Stimulated activated naive CD8-positive, alpha-beta T cell treated with anti-CD3 and anti-CD28 coated beads, Interleukin-15, Interleukin-2, amounts not matched to agents 100 U/mL and 50 U/mL, for 24 hours (primary cell): ENCODE measurements at regions not wholly inside any gene's neighbourhood (a gene's known extent, or its start where the extent isn't known, plus 50 kb on each side); places are given as distances from the start of the nearest gene placed in this dataset.

Source experiments
- ATAC-seq: fragments of 150-1000 bp; cut with Tn5 transposase; one replicate; pipeline ENCODE4 v1.10.0; 2021
- DNase-seq: peaks from one replicate; pipeline ENCODE4 v3.0.0; 2021

GRCh38 chr15:37260255-37260654, 159.9 kb upstream of the MEIS2 start:
- no peak for DNase-seq
- ATAC-seq = no peak

- ATAC-seq = no peak
- no peak for DNase-seq
Observed at GRCh38 chr15:37261685-37262084, 161.3 kb upstream of the MEIS2 start.

GRCh38 chr15:37262922-37263608, 162.7 kb upstream of the MEIS2 start:
- ATAC-seq (no peak), DNase-seq (no peak)

- ATAC-seq = no peak
- no peak for DNase-seq
Observed at GRCh38 chr15:37289109-37289765, 188.9 kb upstream of the MEIS2 start.

GRCh38 chr15:37291920-37292319, 191.6 kb upstream of the MEIS2 start:
- DNase-seq (no peak), ATAC-seq (no peak)

- ATAC-seq (no peak), DNase-seq (no peak)
Observed at GRCh38 chr15:37298271-37298670, 197.9 kb upstream of the MEIS2 start.

- no peak for ATAC-seq
- no peak for DNase-seq
Observed at GRCh38 chr15:37339437-37339836, 239.1 kb upstream of the MEIS2 start.

GRCh38 chr15:37339856-37340255, 239.5 kb upstream of the MEIS2 start:
- ATAC-seq = no peak
- no peak for DNase-seq

- DNase-seq (no peak), ATAC-seq (no peak)
Observed at GRCh38 chr15:37340438-37340837, 240.1 kb upstream of the MEIS2 start.

GRCh38 chr15:37359101-37359892, 258.9 kb upstream of the MEIS2 start:
- ATAC-seq = no peak

GRCh38 chr15:37359893-37360290, 259.5 kb upstream of the MEIS2 start:
- DNase-seq (no peak), ATAC-seq (no peak)

More at GRCh38 chr15:37359101-37359892, 258.9 kb upstream of the MEIS2 start:
- DNase-seq = no peak

- DNase-seq = no peak
- ATAC-seq = no peak
Observed at GRCh38 chr15:37360724-37361123, 260.4 kb upstream of the MEIS2 start.

- DNase-seq (no peak), ATAC-seq (no peak)
Observed at GRCh38 chr15:37361621-37362020, 261.3 kb upstream of the MEIS2 start.

GRCh38 chr15:37362414-37362813, 262.1 kb upstream of the MEIS2 start:
- ATAC-seq (no peak), DNase-seq (no peak)

GRCh38 chr15:37368961-37369360, 268.6 kb upstream of the MEIS2 start:
- no peak for DNase-seq
- ATAC-seq = no peak

- no peak for ATAC-seq
Observed at GRCh38 chr15:37370941-37371340, 270.6 kb upstream of the MEIS2 start.

GRCh38 chr15:37372064-37372463, 271.7 kb upstream of the MEIS2 start:
- DNase-seq (no peak), ATAC-seq (no peak)

More at GRCh38 chr15:37370941-37371340, 270.6 kb upstream of the MEIS2 start:
- no peak for DNase-seq

GRCh38 chr15:37375519-37375918, 275.2 kb upstream of the MEIS2 start:
- DNase-seq (no peak), ATAC-seq (no peak)

- DNase-seq = no peak
Observed at GRCh38 chr15:37377428-37377827, 277.1 kb upstream of the MEIS2 start.

GRCh38 chr15:37394402-37395099, 294.2 kb upstream of the MEIS2 start:
- DNase-seq (no peak), ATAC-seq (no peak)

More at GRCh38 chr15:37377428-37377827, 277.1 kb upstream of the MEIS2 start:
- no peak for ATAC-seq

- DNase-seq (no peak), ATAC-seq (no peak)
Observed at GRCh38 chr15:37395100-37395468, 294.7 kb upstream of the MEIS2 start.

GRCh38 chr15:37397266-37398022, 297.1 kb upstream of the MEIS2 start:
- DNase-seq (no peak), ATAC-seq (no peak)
